Peyer's patch (tissue), 4 donors: ENCODE measurements at regions not wholly inside any gene's neighbourhood (a gene's known extent, or its start where the extent isn't known, plus 50 kb on each side); places are given as distances from the start of the nearest gene placed in this dataset.

Experiments
- DNase-seq, 3 donors: peaks; one replicate each; pipeline ENCODE4 v3.0.0-alpha.2; 2017 to 2019
- H3K27ac ChIP-seq, 4 donors: fragments of 200-600 bp; sonication (generic); one replicate each; pipeline ENCODE4 v1.5.1; 2016 to 2019
- H3K27me3 ChIP-seq, 2 donors: fragments of 200-600 bp; sonication (generic); one replicate each; pipeline ENCODE4 v1.5.1; 2019
- H3K36me3 ChIP-seq, 3 donors: fragments of 200-600 bp; sonication (generic); one replicate each; pipeline ENCODE4 v1.5.1; 2016 to 2019
- H3K4me1 ChIP-seq, 4 donors: fragments of 200-600 bp; sonication (generic); one replicate each; pipeline ENCODE4 v1.5.1; 2016 to 2019
- H3K4me3 ChIP-seq, 4 donors: fragments of 200-600 bp; sonication (generic); 1 replicate in 3 of 4; 2 replicates in 1 of 4; pipeline ENCODE4 v1.5.1; 2016 to 2019; ENCODE audit warnings: mild to moderate bottlenecking in 1 of 4
- H3K9me3 ChIP-seq, 4 donors: fragments of 200-600 bp; sonication (generic); one replicate each; pipeline ENCODE4 v1.5.1; 2016 to 2019; ENCODE audit warnings: mild to moderate bottlenecking in 1 of 4
- CTCF ChIP-seq, 6 experiments: fragments of 450-650 bp in 4 of 6; fragments of 200-600 bp in 2 of 6; sonication (generic) in 1 of 6; IDR thresholded peaks; one replicate each; pipeline ENCODE4 v1.5.1; 2017 to 2019; ENCODE audit warnings: antibody characterized with exemption in 6 of 6, mild to moderate bottlenecking in 3 of 6, moderate library complexity in 1 of 6
- POLR2A ChIP-seq, 2 donors: fragments of 450-650 bp; IDR thresholded peaks; one replicate each; pipeline ENCODE4 v1.5.1; 2017; ENCODE audit warnings: antibody characterized with exemption in 2 of 2, mild to moderate bottlenecking in 2 of 2, moderate library complexity in 2 of 2

GRCh38 chr5:74501674-74502478 is 138.7 kb downstream of the ENC1 start:
- H3K4me3 ChIP-seq, result no peak overlapping the region
- no peak for TF ChIP-seq POLR2A (IDR thresholded peaks at IDR 0.05)
- TF ChIP-seq CTCF (IDR thresholded peaks at IDR 0.05), result no peak
- no peaks in the 10 kb centered on the region for H3K27me3 ChIP-seq
- DNase-seq, result no peak
- peaks cover 0 to 11% (median 0%) of the 10 kb centered on the region in 4 donors for H3K4me1 ChIP-seq
- H3K9me3 ChIP-seq, result no peaks in the 10 kb centered on the region
- no peak overlapping the region for H3K27ac ChIP-seq
- H3K36me3 ChIP-seq, result no peaks in the 10 kb centered on the region

- Histone ChIP-seq H3K4me1 (peaks cover 0 to 11% (median 0%) of the 10 kb centered on the region in 4 donors), H3K36me3 (no peaks in the 10 kb centered on the region), H3K27ac (no peak overlapping the region), H3K4me3 (no peak overlapping the region), H3K9me3 (no peaks in the 10 kb centered on the region), H3K27me3 (no peaks in the 10 kb centered on the region)
- no peak for DNase-seq
- TF ChIP-seq CTCF (IDR thresholded peaks at IDR 0.05), result no peak
- TF ChIP-seq POLR2A (IDR thresholded peaks at IDR 0.05), result no peak
Observed at GRCh38 chr5:74500110-74500917, 140.2 kb downstream of the ENC1 start.

GRCh38 chr5:74499256-74500050 is 141.1 kb downstream of the ENC1 start:
- Histone ChIP-seq H3K4me1 (peaks cover 0 to 11% (median 0%) of the 10 kb centered on the region in 4 donors), H3K27ac (no peak overlapping the region), H3K36me3 (no peaks in the 10 kb centered on the region), H3K4me3 (no peak overlapping the region), H3K27me3 (no peaks in the 10 kb centered on the region), H3K9me3 (no peaks in the 10 kb centered on the region)
- DNase-seq, result no peak
- TF ChIP-seq CTCF (IDR thresholded peaks at IDR 0.05) (no peak), POLR2A (IDR thresholded peaks at IDR 0.05) (no peak)

DNA sequence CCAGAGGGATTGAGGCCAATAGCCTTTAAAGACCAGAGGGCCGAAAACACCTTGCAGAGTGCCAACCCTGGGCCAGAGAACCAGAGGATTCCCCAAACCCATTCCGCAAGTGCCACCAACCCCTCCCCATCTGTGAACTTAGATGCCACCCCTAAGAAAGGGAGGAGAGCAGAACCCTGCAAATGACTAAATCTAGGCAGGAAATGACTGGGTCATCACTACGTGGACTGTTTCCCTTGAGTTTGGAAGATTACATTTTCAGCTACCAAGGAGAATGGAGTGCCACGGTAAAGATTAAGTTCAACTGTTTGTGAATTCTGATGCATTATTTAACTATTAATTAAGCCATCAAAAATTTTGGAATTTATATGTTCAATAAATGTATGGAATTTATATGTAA is 142.8 kb downstream of the ENC1 start:
- Histone ChIP-seq H3K4me1 (peaks cover 0 to 11% (median 0%) of the 10 kb centered on the region in 4 donors), H3K36me3 (no peaks in the 10 kb centered on the region), H3K27me3 (no peaks in the 10 kb centered on the region), H3K9me3 (no peaks in the 10 kb centered on the region), H3K27ac (no peak overlapping the region), H3K4me3 (no peak overlapping the region)
- TF ChIP-seq POLR2A (IDR thresholded peaks at IDR 0.05), result no peak
- TF ChIP-seq CTCF (IDR thresholded peaks at IDR 0.05), result no peak
- DNase-seq, result no peak

DNA sequence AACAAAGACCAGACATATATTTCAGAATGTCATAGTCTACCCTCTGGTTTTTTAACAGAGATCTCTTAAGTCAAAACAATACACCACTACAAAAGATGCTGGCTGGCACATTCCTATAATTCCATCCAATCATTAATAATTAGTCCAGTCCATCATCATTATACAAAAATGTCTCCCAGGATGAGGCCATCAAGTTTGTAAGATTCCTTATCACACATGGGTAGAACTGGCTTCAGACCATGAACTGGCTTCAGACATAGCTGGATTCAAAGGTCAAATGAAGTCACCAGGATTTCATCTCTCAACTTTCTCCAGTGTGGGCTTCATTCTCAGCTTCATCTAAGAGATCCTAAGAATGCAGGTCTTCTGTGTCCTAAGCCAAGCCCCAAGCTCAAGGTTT is 147.1 kb downstream of the ENC1 start:
- DNase-seq, result no peak
- Histone ChIP-seq H3K36me3 (no peaks in the 10 kb centered on the region), H3K27ac (no peak overlapping the region), H3K4me3 (no peak overlapping the region), H3K4me1 (no peaks in the 10 kb centered on the region), H3K9me3 (no peaks in the 10 kb centered on the region), H3K27me3 (no peaks in the 10 kb centered on the region)
- TF ChIP-seq POLR2A (IDR thresholded peaks at IDR 0.05) (no peak), CTCF (IDR thresholded peaks at IDR 0.05) (no peak)
